Liver (tissue), 8 donors: ENCODE measurements at regions not wholly inside any gene's neighbourhood (a gene's known extent, or its start where the extent isn't known, plus 50 kb on each side); places are given as distances from the start of the nearest gene placed in this dataset.

Experiments used
- DNase-seq: peaks from one replicate; pipeline ENCODE4 v3.0.0-alpha.2; 2017; ENCODE audit warnings: low spot score
- H3K27ac ChIP-seq, 2 donors: one replicate each; pipeline ENCODE4 v1.7.0; 2013; ENCODE audit warnings: inconsistent platforms in 2 of 2, low read length in 2 of 2, control low read depth in 1 of 2, low read depth in 1 of 2, mild to moderate bottlenecking in 1 of 2
- H3K27me3 ChIP-seq, 4 donors: one replicate each; pipeline versions ENCODE4 v1.6.1 to v1.7.0; 2013; ENCODE audit warnings: low read length in 3 of 4, inconsistent platforms in 1 of 4, mild to moderate bottlenecking in 1 of 4, moderate library complexity in 1 of 4; ENCODE audit not compliant: control insufficient read depth in 4 of 4, insufficient read depth in 4 of 4
- H3K36me3 ChIP-seq, 4 donors: one replicate each; pipeline versions ENCODE4 v1.6.1 to v1.7.0; 2013; ENCODE audit warnings: low read length in 3 of 4, mild to moderate bottlenecking in 3 of 4, low read depth in 1 of 4, moderate library complexity in 1 of 4; ENCODE audit not compliant: control insufficient read depth in 4 of 4, insufficient read depth in 3 of 4
- H3K4me1 ChIP-seq, 4 donors: one replicate each; pipeline versions ENCODE4 v1.6.1 to v1.7.0; 2013; ENCODE audit warnings: low read length in 3 of 4, mild to moderate bottlenecking in 3 of 4, moderate library complexity in 1 of 4; ENCODE audit not compliant: control insufficient read depth in 4 of 4, insufficient read depth in 4 of 4
- H3K4me3 ChIP-seq, 3 donors: one replicate each; pipeline versions ENCODE4 v1.6.1 to v1.7.0; 2013; ENCODE audit warnings: low read length in 3 of 3, control low read depth in 1 of 3, low read depth in 1 of 3, mild to moderate bottlenecking in 1 of 3
- H3K9ac ChIP-seq, 2 donors: one replicate each; pipeline ENCODE4 v1.7.0; 2013; ENCODE audit warnings: low read length in 2 of 2, mild to moderate bottlenecking in 2 of 2, moderate library complexity in 2 of 2, control low read depth in 1 of 2, low read depth in 1 of 2
- H3K9me3 ChIP-seq, 4 donors: one replicate each; pipeline versions ENCODE4 v1.6.1 to v1.7.0; 2013; ENCODE audit warnings: low read length in 3 of 4; ENCODE audit not compliant: control insufficient read depth in 4 of 4
- ATF3 ChIP-seq: IDR thresholded peaks from 2 replicates; pipeline ENCODE4 v1.6.1; 2016; ENCODE audit warnings: antibody characterized with exemption
- CTCF ChIP-seq: fragments of 150-350 bp; IDR thresholded peaks from 2 replicates; pipeline ENCODE4 v1.5.1; 2017; ENCODE audit warnings: improper control_type of control experiment, low read depth, low read length; ENCODE audit not compliant: missing input control
- EGR1 ChIP-seq, 2 donors: IDR thresholded peaks; 2 replicates each; pipeline ENCODE4 v1.6.1; 2016 to 2018; ENCODE audit warnings: antibody characterized with exemption in 2 of 2, low read depth in 2 of 2
- FOXA1 ChIP-seq: IDR thresholded peaks from 2 replicates; pipeline ENCODE4 v1.6.1; 2016; ENCODE audit warnings: antibody characterized with exemption
- FOXA2 ChIP-seq: IDR thresholded peaks from 2 replicates; pipeline ENCODE4 v1.6.1; 2016; ENCODE audit warnings: antibody characterized with exemption
- GABPA ChIP-seq, 2 donors: IDR thresholded peaks in 1 of 2; conservative IDR thresholded peaks in 1 of 2; 2 replicates each; pipeline ENCODE4 v1.6.1; 2016; ENCODE audit warnings: antibody characterized with exemption in 2 of 2, mild to moderate bottlenecking in 1 of 2, moderate library complexity in 1 of 2
- HNF4A ChIP-seq, 2 donors: conservative IDR thresholded peaks; 2 replicates each; pipeline ENCODE4 v1.6.1; 2016; ENCODE audit warnings: antibody characterized with exemption in 2 of 2, mild to moderate bottlenecking in 2 of 2
- HNF4G ChIP-seq: IDR thresholded peaks from 2 replicates; pipeline ENCODE4 v1.6.1; 2016; ENCODE audit warnings: antibody characterized with exemption
- JUND ChIP-seq, 2 donors: IDR thresholded peaks; 2 replicates each; pipeline ENCODE4 v1.6.1; 2016; ENCODE audit warnings: antibody characterized with exemption in 2 of 2
- MAX ChIP-seq: IDR thresholded peaks from 2 replicates; pipeline ENCODE4 v1.6.1; 2016; ENCODE audit warnings: antibody characterized with exemption
- NR2F2 ChIP-seq: IDR thresholded peaks from 2 replicates; pipeline ENCODE4 v1.6.1; 2016; ENCODE audit warnings: antibody characterized with exemption
- REST ChIP-seq: IDR thresholded peaks from 2 replicates; pipeline ENCODE4 v1.6.1; 2016; ENCODE audit warnings: antibody characterized with exemption, mild to moderate bottlenecking
- RXRA ChIP-seq, 2 donors: IDR thresholded peaks; 2 replicates each; pipeline ENCODE4 v1.6.1; 2017 to 2018; ENCODE audit warnings: antibody characterized with exemption in 2 of 2, mild to moderate bottlenecking in 1 of 2
- SP1 ChIP-seq: IDR thresholded peaks from 2 replicates; pipeline ENCODE4 v1.6.1; 2018; ENCODE audit warnings: antibody characterized with exemption, mild to moderate bottlenecking
- TAF1 ChIP-seq: conservative IDR thresholded peaks from 2 replicates; pipeline ENCODE4 v1.6.1; 2016; ENCODE audit warnings: antibody characterized with exemption, mild to moderate bottlenecking
- YY1 ChIP-seq: IDR thresholded peaks from 2 replicates; pipeline ENCODE4 v1.6.1; 2016; ENCODE audit warnings: antibody characterized with exemption, mild to moderate bottlenecking
- ZBTB33 ChIP-seq: IDR thresholded peaks from 2 replicates; pipeline ENCODE4 v1.6.1; 2016; ENCODE audit warnings: antibody characterized with exemption
- WGBS: extraction: QIAGEN DNeasy Blood & Tissue Kit; methylation state at CpG from one replicate; pipeline ENCODE4 v1.1.7; 2013; 5-methylcytosine and 5-hydroxymethylcytosine counted together
- donor health status: healthy.
- donor health status: healthy.
- donor health status: healthy.
- donor health status: healthy.
- donor health status: healthy.

GRCh38 chr1:163844459-163844858 is 522.7 kb downstream of the NUF2 start:
- WGBS: 66% methylated on average over 1 of the region's 1 CpG
- DNase-seq: no peak
- H3K9ac ChIP-seq: no peak overlapping the region
- H3K9me3 ChIP-seq: no peaks in the 10 kb centered on the region
- no peak overlapping the region for H3K4me3 ChIP-seq
- H3K4me1 ChIP-seq: no peaks in the 10 kb centered on the region
- H3K27me3 ChIP-seq: no peaks in the 10 kb centered on the region
- no peak overlapping the region for H3K27ac ChIP-seq
- H3K36me3 ChIP-seq: no peaks in the 10 kb centered on the region
- TF ChIP-seq EGR1 (IDR thresholded peaks at IDR 0.05; ENCODE audit: low read depth in 2 of 2) (no peak), REST (no peak), HNF4G (no peak), GABPA (IDR thresholded peaks at IDR 0.05 in 1 of 2, conservative IDR thresholded peaks at IDR 0.05 in 1 of 2) (no peak), CTCF (no peak), ZBTB33 (no peak), RXRA (IDR thresholded peaks at IDR 0.05) (no peak), FOXA2 (no peak), YY1 (no peak), TAF1 (no peak), SP1 (no peak), ATF3 (no peak), JUND (IDR thresholded peaks at IDR 0.05) (no peak), FOXA1 (no peak), HNF4A (conservative IDR thresholded peaks at IDR 0.05) (no peak)

GRCh38 chr1:163845279-163845678 is 523.5 kb downstream of the NUF2 start:
- no peaks in the 10 kb centered on the region for H3K4me1 ChIP-seq
- 75% methylated on average over 3 of the region's 3 CpGs for WGBS
- no peak overlapping the region for H3K4me3 ChIP-seq
- H3K36me3 ChIP-seq: no peaks in the 10 kb centered on the region
- no peak overlapping the region for H3K9ac ChIP-seq
- H3K27me3 ChIP-seq: no peaks in the 10 kb centered on the region
- no peak for DNase-seq
- H3K9me3 ChIP-seq: no peaks in the 10 kb centered on the region
- H3K27ac ChIP-seq: no peak overlapping the region
- TF ChIP-seq FOXA2: no peak
- no peak for TF ChIP-seq TAF1
- TF ChIP-seq ATF3: no peak
- no peak for TF ChIP-seq FOXA1
- no peak for TF ChIP-seq GABPA (IDR thresholded peaks at IDR 0.05 in 1 of 2, conservative IDR thresholded peaks at IDR 0.05 in 1 of 2)
- no peak for TF ChIP-seq REST
- TF ChIP-seq HNF4A (conservative IDR thresholded peaks at IDR 0.05): no peak
- no peak for TF ChIP-seq SP1
- no peak for TF ChIP-seq JUND (IDR thresholded peaks at IDR 0.05)
- TF ChIP-seq ZBTB33: no peak
- TF ChIP-seq RXRA (IDR thresholded peaks at IDR 0.05): no peak
- no peak for TF ChIP-seq EGR1 (IDR thresholded peaks at IDR 0.05; ENCODE audit: low read depth in 2 of 2)
- TF ChIP-seq NR2F2: no peak
- TF ChIP-seq HNF4G: no peak
- TF ChIP-seq YY1: no peak
- no peak for TF ChIP-seq MAX
